Activated CD4-positive, alpha-beta T cell treated with anti-CD3 and anti-CD28 coated beads, Interleukin-2, Interleukin-4, amounts not matched to agents 100 ng/mL and 50 ng/mL, durations not matched to agents 16 hours and 8 hours (primary cell): ENCODE measurements at regions not wholly inside any gene's neighbourhood (a gene's known extent, or its start where the extent isn't known, plus 50 kb on each side); places are given as distances from the start of the nearest gene placed in this dataset.

Experiments used
- DNase-seq: peaks from one replicate; pipeline ENCODE4 v3.0.0-alpha.2; 2020; ENCODE audit warnings: low spot score

- DNase-seq = no peak
Measured at GRCh38 chr2:146879882-146880281, 964.9 kb upstream of the ACVR2A start.

- DNase-seq = no peak
Measured at GRCh38 chr2:146874260-146874658, 970.6 kb upstream of the ACVR2A start.

GRCh38 chr2:146873646-146874259 lies 971.1 kb upstream of the ACVR2A start:
- no peak for DNase-seq

- no peak for DNase-seq
Measured at GRCh38 chr2:146873056-146873455, 971.8 kb upstream of the ACVR2A start.

- no peak for DNase-seq
Measured at GRCh38 chr2:146870691-146871090, 974.1 kb upstream of the ACVR2A start.

GRCh38 chr2:146869328-146869727 lies 975.5 kb upstream of the ACVR2A start:
- no peak for DNase-seq

GRCh38 chr2:146868051-146868450 lies 976.8 kb upstream of the ACVR2A start:
- no peak for DNase-seq

- DNase-seq = no peak
Measured at GRCh38 chr2:146867477-146867986, 977.3 kb upstream of the ACVR2A start.

- DNase-seq = no peak
Measured at GRCh38 chr2:146853741-146854444, 990.9 kb upstream of the ACVR2A start.

GRCh38 chr2:146852661-146853060 lies 992.2 kb upstream of the ACVR2A start:
- DNase-seq = no peak

GRCh38 chr2:146850746-146851145 lies 994.1 kb upstream of the ACVR2A start:
- DNase-seq = no peak

- no peak for DNase-seq
Measured at GRCh38 chr2:146847846-146848245, 997.0 kb upstream of the ACVR2A start.

GRCh38 chr2:146844226-146844990 lies 1000.4 kb upstream of the ACVR2A start:
- no peak for DNase-seq

- DNase-seq = no peak
Measured at GRCh38 chr2:146837857-146838256, 1007.0 kb upstream of the ACVR2A start.

- DNase-seq = no peak
Measured at GRCh38 chr2:146826388-146826787, 1018.4 kb upstream of the ACVR2A start.

- DNase-seq = no peak
Measured at GRCh38 chr2:146821836-146822316, 1023.0 kb upstream of the ACVR2A start.

GRCh38 chr2:146820672-146821071 lies 1024.2 kb upstream of the ACVR2A start:
- DNase-seq = no peak

GRCh38 chr2:146818122-146818521 lies 1026.7 kb upstream of the ACVR2A start:
- DNase-seq = no peak

GRCh38 chr2:146817613-146818012 lies 1027.2 kb upstream of the ACVR2A start:
- DNase-seq = no peak

- no peak for DNase-seq
Measured at GRCh38 chr2:146814971-146815370, 1029.9 kb upstream of the ACVR2A start.

GRCh38 chr2:146807568-146808168 lies 1037.2 kb upstream of the ACVR2A start:
- DNase-seq = no peak

GRCh38 chr2:146806364-146807005 lies 1038.3 kb upstream of the ACVR2A start:
- DNase-seq = no peak
